IMR-90 (cell line): ENCODE measurements at regions not wholly inside any gene's neighbourhood (a gene's known extent, or its start where the extent isn't known, plus 50 kb on each side); places are given as distances from the start of the nearest gene placed in this dataset.

ENCODE experiments used
- ATAC-seq: fragments of 200-7000 bp; cut with Tn5 transposase; 2 replicates; pipeline ENCODE4 v1.9.1; 2020; ENCODE audit warnings: low read depth, mild to moderate bottlenecking, moderate library complexity
- BruUV-seq: library from RNA; stranded (reverse); fragments of 400-500 nt; replicated peaks from 2 replicates; lab custom pipeline; 2021; lab: Mats Ljungman, UMichigan
- CTCF ChIA-PET: fragments of 300-600 bp; formaldehyde crosslinking; extraction: SDS; loops from one replicate; lab custom pipeline; 2021; ENCODE audit warnings: antibody characterized with exemption; lab: Yijun Ruan, JAX
- POLR2A ChIA-PET: fragments of 300-600 bp; sonication (Branson Sonifier 250); formaldehyde crosslinking; loops from one replicate; lab custom pipeline; 2022; ENCODE audit warnings: antibody characterized with exemption; ENCODE audit not compliant: unreplicated experiment; lab: Charles Lee
- DNase-seq: peaks from one replicate; pipeline ENCODE4 v3.0.0; 2013
- H2AFZ ChIP-seq: replicated peaks from 2 replicates; pipeline ENCODE3; 2013; ENCODE audit warnings: low read length, mild to moderate bottlenecking; ENCODE audit not compliant: poor library complexity
- H2AK5ac ChIP-seq: 2 replicates; pipeline ENCODE4 v1.6.1; 2013; ENCODE audit warnings: low read depth, low read length, inconsistent platforms
- H2AK9ac ChIP-seq: replicated peaks from 2 replicates; pipeline ENCODE3; 2013; ENCODE audit warnings: mild to moderate bottlenecking, low read depth, low read length, moderate library complexity; ENCODE audit not compliant: poor library complexity
- H2BK120ac ChIP-seq: 2 replicates; pipeline ENCODE4 v1.6.1; 2013; ENCODE audit warnings: low read depth, low read length, inconsistent platforms
- H2BK15ac ChIP-seq: 3 replicates; pipeline ENCODE4 v1.6.1; 2013; ENCODE audit warnings: low read depth, low read length, inconsistent platforms
- H2BK20ac ChIP-seq: 2 replicates; pipeline ENCODE4 v1.6.1; 2013; ENCODE audit warnings: low read depth, mild to moderate bottlenecking, inconsistent platforms, low read length, moderate library complexity
- H2BK5ac ChIP-seq: 2 replicates; pipeline ENCODE4 v1.6.1; 2013; ENCODE audit warnings: mild to moderate bottlenecking, low read depth, low read length, inconsistent platforms; ENCODE audit not compliant: poor library complexity, severe bottlenecking
- H3K14ac ChIP-seq: replicated peaks from 2 replicates; pipeline ENCODE4 v1.6.1; 2013; ENCODE audit warnings: low read depth, low read length, inconsistent platforms
- H3K18ac ChIP-seq: 2 replicates; pipeline ENCODE4 v1.6.1; 2013; ENCODE audit warnings: low read depth, low read length, control low read depth
- H3K23ac ChIP-seq: 2 replicates; pipeline ENCODE4 v1.6.1; 2013; ENCODE audit warnings: low read depth, low read length, inconsistent platforms
- H3K27ac ChIP-seq: 2 replicates; pipeline ENCODE4 v1.5.1; 2013; ENCODE audit warnings: mild to moderate bottlenecking, control low read depth, low read length; ENCODE audit not compliant: insufficient read depth
- H3K27me3 ChIP-seq: 2 replicates; pipeline ENCODE4 v1.6.1; 2013; ENCODE audit warnings: low read length; ENCODE audit not compliant: control insufficient read depth, insufficient read depth
- H3K36me3 ChIP-seq: 2 replicates; pipeline ENCODE4 v1.6.1; 2013; ENCODE audit warnings: low read length, mixed read lengths; ENCODE audit not compliant: control insufficient read depth, insufficient read depth
- H3K4ac ChIP-seq: 2 replicates; pipeline ENCODE4 v1.6.1; 2013; ENCODE audit warnings: low read depth, low read length, inconsistent platforms
- H3K4me1 ChIP-seq: 2 replicates; pipeline ENCODE4 v1.6.1; 2013; ENCODE audit warnings: low read length, mixed read lengths; ENCODE audit not compliant: control insufficient read depth, insufficient read depth
- H3K4me2 ChIP-seq: 2 replicates; pipeline ENCODE4 v1.6.1; 2013; ENCODE audit warnings: low read depth, mild to moderate bottlenecking, control low read depth, low read length, moderate library complexity
- H3K4me3 ChIP-seq: 2 replicates; pipeline ENCODE4 v1.5.1; 2013; ENCODE audit warnings: low read depth, mild to moderate bottlenecking, control low read depth, low read length, moderate library complexity; ENCODE audit not compliant: insufficient read depth
- H3K56ac ChIP-seq: 2 replicates; pipeline ENCODE4 v1.6.1; 2013; ENCODE audit warnings: low read length, inconsistent platforms; ENCODE audit not compliant: insufficient read depth; ENCODE audit errors: extremely low read depth
- H3K79me1 ChIP-seq, 2 experiments: 2 replicates each; pipeline ENCODE4 v1.6.1; 2013; ENCODE audit warnings: low read length in 2 of 2, inconsistent platforms in 1 of 2, low read depth in 1 of 2
- H3K9ac ChIP-seq: 2 replicates; pipeline ENCODE4 v1.6.1; 2013; ENCODE audit warnings: low read depth, low read length, control low read depth
- H3K9me1 ChIP-seq: 2 replicates; pipeline ENCODE4 v1.6.1; 2013; ENCODE audit warnings: low read length, inconsistent platforms; ENCODE audit not compliant: insufficient read depth
- H3K9me3 ChIP-seq: 2 replicates; pipeline ENCODE4 v1.6.1; 2013; ENCODE audit warnings: low read length; ENCODE audit not compliant: control insufficient read depth, insufficient read depth
- H4K20me1 ChIP-seq: 2 replicates; pipeline ENCODE4 v1.6.1; 2013; ENCODE audit warnings: low read length, inconsistent platforms; ENCODE audit not compliant: insufficient read depth
- H4K5ac ChIP-seq: 2 replicates; pipeline ENCODE4 v1.6.1; 2013; ENCODE audit warnings: mild to moderate bottlenecking, low read depth, low read length, control low read depth
- H4K8ac ChIP-seq, 2 experiments: 2 replicates each; pipeline ENCODE4 v1.6.1; 2013; ENCODE audit warnings: low read depth in 2 of 2, low read length in 2 of 2, control low read depth in 1 of 2, inconsistent platforms in 1 of 2
- H4K91ac ChIP-seq: 2 replicates; pipeline ENCODE4 v1.6.1; 2013; ENCODE audit warnings: low read depth, low read length, inconsistent platforms; ENCODE audit not compliant: insufficient read depth
- MAZ ChIP-seq: IDR thresholded peaks from 2 replicates; pipeline ENCODE4 v1.6.1; 2012; ENCODE audit warnings: low read depth, mild to moderate bottlenecking, low read length, improper control_type of control experiment, moderate library complexity, borderline replicate concordance
- POLR2A ChIP-seq: IDR thresholded peaks from 2 replicates; pipeline ENCODE4 v1.6.1; 2012; ENCODE audit warnings: mild to moderate bottlenecking, low read depth, low read length
- WGBS, 2 experiments: methylation state at CpG; one replicate each; pipeline versions ENCODE4 v1.1.5 to v1.1.7; 2013; ENCODE audit warnings: missing lambda C conversion rate in 2 of 2; ENCODE audit not compliant: insufficient read length in 1 of 2; ENCODE audit errors: extremely low coverage in 2 of 2; 5-methylcytosine and 5-hydroxymethylcytosine counted together
- dilution Hi-C: fragments of 300-500 bp; cut with HindIII; formaldehyde crosslinking; loops from one replicate; pipeline ENCODE4 v1.14.3; 2018; ENCODE audit warnings: low sequenced_read_pairs; ENCODE audit not compliant: unreplicated experiment
- in situ Hi-C: fragments of 300-500 bp; cut with MboI; formaldehyde crosslinking; loops from 3 replicates; pipeline ENCODE4 v1.14.3; 2019; ENCODE audit warnings: low sequenced_read_pairs, inconsistent platforms, mixed read lengths
- intact Hi-C: fragments of 100-400 bp; cut with micrococcal nuclease; formaldehyde crosslinking; loops from 2 replicates; pipeline ENCODE4 v1.10.0; 2022

- Histone ChIP-seq H2AK9ac (no peak overlapping the region), H3K14ac (no peak overlapping the region), H2AFZ (no peak overlapping the region), H3K4me3 (no peak overlapping the region), H2BK120ac (no peak overlapping the region), H2BK5ac (no peak overlapping the region), H3K4me2 (no peak overlapping the region), H3K36me3 (no peaks in the 10 kb centered on the region), H3K9ac (no peak overlapping the region), H2BK15ac (no peak overlapping the region; the same call in 2 of the 3 replicates), H3K56ac (no peak overlapping the region), H3K23ac (no peak overlapping the region), H4K5ac (no peak overlapping the region), H3K4me1 (no peaks in the 10 kb centered on the region), H3K9me3 (no peaks in the 10 kb centered on the region), H3K79me1 (no peaks in the 10 kb centered on the region), H2BK20ac (no peak overlapping the region), H4K20me1 (no peaks in the 10 kb centered on the region), H4K91ac (no peak overlapping the region), H3K27ac (no peak overlapping the region), H3K4ac (no peak overlapping the region), H3K18ac (no peak overlapping the region), H3K9me1 (no peaks in the 10 kb centered on the region), H3K27me3 (no peaks in the 10 kb centered on the region), H4K8ac (no peak overlapping the region; a peak in 1 of 4 replicates), H2AK5ac (no peak overlapping the region)
- DNase-seq (no peak), ATAC-seq (peak; percentile 42)
- no TSS peak for BruUV-seq
- TF ChIP-seq MAZ (no peak), POLR2A (no peak)
- no CpG with 5 or more reads among the region's 5 CpGs for WGBS, 2 experiments
- dilution Hi-C loops: no loop called here
- ChIA-PET POLR2A (no interaction called here), CTCF (interaction anchor here (0.5 to 2.0 kb wide), 9 partner anchors 10 to 512 kb away, joined by 3 to 9 read pairs (median 3); no protein-coding TSS in a partner anchor)
- in situ Hi-C loops: no loop called here
- intact Hi-C loops: loop anchor here (5.0 kb wide), 2 partner anchors 235 to 585 kb away; partner anchors contain the start of gene AHR
Observed at GRCh38 chr7:17062151-17063044, 180.6 kb upstream of the AGR3 start.
